H1 (cell line): ENCODE measurements at regions not wholly inside any gene's neighbourhood (a gene's known extent, or its start where the extent isn't known, plus 50 kb on each side); places are given as distances from the start of the nearest gene placed in this dataset.

Source experiments
- CTCF ChIA-PET: fragments of 300-600 bp; sonication (Branson Sonifier 250); formaldehyde crosslinking; loops from one replicate; lab custom pipeline; 2021; ENCODE audit not compliant: partially characterized antibody; lab: Charles Lee
- POLR2A ChIA-PET: fragments of 300-600 bp; sonication (Branson Sonifier 250); formaldehyde crosslinking; loops from one replicate; lab custom pipeline; 2021; ENCODE audit warnings: inconsistent platforms; ENCODE audit not compliant: partially characterized antibody; lab: Charles Lee
- DNase-seq, 2 experiments: peaks; one replicate each; pipeline versions ENCODE4 v3.0.0 to v3.0.0-alpha.2; 2010 to 2022; ENCODE audit warnings: low spot score in 2 of 2, low read depth in 1 of 2, mixed read lengths in 1 of 2
- FAIRE-seq: peaks from 2 replicates; lab custom pipeline; 2011; peaks lifted over from hg19 to GRCh38; lab: Jason Lieb, UNC
- H2AFZ ChIP-seq: 2 replicates; pipeline ENCODE4 v1.8.1; 2012; ENCODE audit warnings: low read length, inconsistent platforms
- H2AK5ac ChIP-seq: 2 replicates; pipeline ENCODE4 v1.6.1; 2013; ENCODE audit warnings: low read depth, low read length
- H2BK120ac ChIP-seq: replicated peaks from 2 replicates; pipeline ENCODE3; 2013; ENCODE audit warnings: low read depth, low read length, inconsistent platforms
- H2BK12ac ChIP-seq: 2 replicates; pipeline ENCODE4 v1.6.1; 2013; ENCODE audit warnings: low read depth, low read length
- H2BK15ac ChIP-seq: 2 replicates; pipeline ENCODE4 v1.6.1; 2013; ENCODE audit warnings: low read length
- H2BK20ac ChIP-seq: 2 replicates; pipeline ENCODE4 v1.6.1; 2013; ENCODE audit warnings: low read length
- H2BK5ac ChIP-seq: 2 replicates; pipeline ENCODE4 v1.6.1; 2013; ENCODE audit warnings: low read depth, low read length
- H3K14ac ChIP-seq: 2 replicates; pipeline ENCODE4 v1.6.1; 2013; ENCODE audit warnings: inconsistent platforms; ENCODE audit not compliant: insufficient read length
- H3K18ac ChIP-seq: 2 replicates; pipeline ENCODE4 v1.6.1; 2013; ENCODE audit warnings: low read length; ENCODE audit errors: extremely low read depth
- H3K23ac ChIP-seq: 2 replicates; pipeline ENCODE4 v1.6.1; 2013; ENCODE audit warnings: inconsistent platforms; ENCODE audit not compliant: insufficient read length
- H3K23me2 ChIP-seq: 2 replicates; pipeline ENCODE4 v1.6.1; 2013; ENCODE audit warnings: low read depth, low read length
- H3K27ac ChIP-seq: 2 replicates; pipeline ENCODE4 v1.6.1; 2011; ENCODE audit warnings: low read depth, low read length, inconsistent platforms
- H3K27me3 ChIP-seq, 4 experiments: replicated peaks in 1 of 4; 1 replicate in 1 of 4; 2 replicates in 3 of 4; pipeline versions ENCODE4 v1.6.1 to v1.8.1; 2011 to 2013; ENCODE audit warnings: low read length in 3 of 4, mild to moderate bottlenecking in 3 of 4, inconsistent platforms in 2 of 4, mixed read lengths in 2 of 4, moderate library complexity in 1 of 4; ENCODE audit not compliant: control insufficient read depth in 3 of 4, insufficient read depth in 3 of 4; ENCODE audit errors: extremely low read depth in 1 of 4
- H3K36me3 ChIP-seq, 4 experiments: 2 replicates each; pipeline versions ENCODE4 v1.6.1 to v1.8.1; 2011 to 2013; ENCODE audit warnings: mild to moderate bottlenecking in 4 of 4, low read length in 3 of 4, moderate library complexity in 2 of 4, control low read depth in 1 of 4, inconsistent platforms in 1 of 4; ENCODE audit not compliant: insufficient read depth in 4 of 4, control insufficient read depth in 2 of 4
- H3K4ac ChIP-seq: replicated peaks from 2 replicates; pipeline ENCODE3; 2013; ENCODE audit warnings: low read length, low read depth, mixed read lengths, inconsistent platforms; ENCODE audit not compliant: insufficient read length
- H3K4me1 ChIP-seq, 4 experiments: replicated peaks in 1 of 4; 1 replicate in 1 of 4; 2 replicates in 3 of 4; pipeline versions ENCODE4 v1.6.1 to v1.8.1; 2011 to 2013; ENCODE audit warnings: low read length in 3 of 4, inconsistent platforms in 2 of 4, mixed read lengths in 1 of 4; ENCODE audit not compliant: insufficient read depth in 4 of 4, control insufficient read depth in 3 of 4
- H3K4me2 ChIP-seq, 2 experiments: 2 replicates each; pipeline versions ENCODE4 v1.6.1 to v1.8.1; 2011 to 2013; ENCODE audit warnings: low read depth in 2 of 2, low read length in 2 of 2, control low read depth in 1 of 2, inconsistent platforms in 1 of 2, mild to moderate bottlenecking in 1 of 2; ENCODE audit not compliant: insufficient read depth in 1 of 2
- H3K4me3 ChIP-seq, 4 experiments: fragments of 200-600, 300-600 bp in 1 of 4; sonication (generic), shearing (Covaris generic), sonication (Bioruptor Twin) in 1 of 4; 2 replicates each; pipeline versions ENCODE4 v1.5.1 to v1.8.1; 2011 to 2016; ENCODE audit warnings: low read length in 4 of 4, low read depth in 3 of 4, control low read depth in 2 of 4, inconsistent platforms in 2 of 4, mild to moderate bottlenecking in 2 of 4, mixed read lengths in 1 of 4, moderate library complexity in 1 of 4; ENCODE audit not compliant: insufficient read depth in 2 of 4; ENCODE audit errors: extremely low read depth in 1 of 4
- H3K56ac ChIP-seq: replicated peaks from 2 replicates; pipeline ENCODE3; 2013; ENCODE audit warnings: low read depth, mild to moderate bottlenecking, mixed read lengths, low read length, inconsistent platforms; ENCODE audit not compliant: insufficient read length
- H3K79me1 ChIP-seq: 2 replicates; pipeline ENCODE4 v1.6.1; 2013; ENCODE audit warnings: low read depth, low read length, control low read depth
- H3K79me2 ChIP-seq, 2 experiments: 2 replicates each; pipeline versions ENCODE4 v1.6.1 to v1.8.1; 2012 to 2013; ENCODE audit warnings: low read length in 2 of 2, mild to moderate bottlenecking in 2 of 2, inconsistent platforms in 1 of 2; ENCODE audit not compliant: insufficient read depth in 2 of 2, control insufficient read depth in 1 of 2
- H3K9ac ChIP-seq, 4 experiments: replicated peaks in 1 of 4; 1 replicate in 1 of 4; 2 replicates in 3 of 4; pipeline versions ENCODE4 v1.6.1 to v1.8.1; 2011 to 2013; ENCODE audit warnings: low read depth in 3 of 4, low read length in 3 of 4, control low read depth in 2 of 4, mild to moderate bottlenecking in 2 of 4, moderate library complexity in 2 of 4, inconsistent platforms in 1 of 4; ENCODE audit errors: extremely low read depth in 1 of 4
- H3K9me3 ChIP-seq, 2 experiments: 2 replicates each; pipeline versions ENCODE4 v1.6.1 to v1.8.1; 2012 to 2013; ENCODE audit warnings: mild to moderate bottlenecking in 2 of 2, moderate library complexity in 2 of 2, control low read depth in 1 of 2, inconsistent platforms in 1 of 2, low read depth in 1 of 2, low read length in 1 of 2, mixed read lengths in 1 of 2; ENCODE audit not compliant: insufficient read depth in 2 of 2
- H4K20me1 ChIP-seq, 2 experiments: replicated peaks in 1 of 2; 2 replicates each; pipeline versions ENCODE3 to v1.8.1; 2011 to 2013; ENCODE audit warnings: inconsistent platforms in 2 of 2, low read length in 2 of 2, mild to moderate bottlenecking in 1 of 2; ENCODE audit not compliant: insufficient read depth in 2 of 2, control insufficient read depth in 1 of 2
- H4K5ac ChIP-seq: 2 replicates; pipeline ENCODE4 v1.6.1; 2013; ENCODE audit warnings: low read length, low read depth, mixed read lengths, inconsistent platforms; ENCODE audit not compliant: insufficient read length
- H4K8ac ChIP-seq: 2 replicates; pipeline ENCODE4 v1.8.0; 2013; ENCODE audit warnings: mild to moderate bottlenecking, moderate library complexity, low read length, inconsistent platforms; ENCODE audit not compliant: insufficient read depth; ENCODE audit errors: extremely low read depth
- H4K91ac ChIP-seq: replicated peaks from 2 replicates; pipeline ENCODE3; 2013; ENCODE audit warnings: low read length, mixed read lengths, inconsistent platforms; ENCODE audit not compliant: insufficient read length
- E2F6 ChIP-seq: IDR thresholded peaks from 2 replicates; pipeline ENCODE4 v1.6.1; 2012; ENCODE audit warnings: inconsistent platforms
- HDAC6 ChIP-seq: IDR thresholded peaks from one replicate; pipeline ENCODE4 v1.7.1; 2012; ENCODE audit warnings: low read depth, mild to moderate bottlenecking, inconsistent platforms, low read length, moderate library complexity
- RBBP5 ChIP-seq: IDR thresholded peaks from 2 replicates; pipeline ENCODE4 v1.7.1; 2012; ENCODE audit warnings: low read depth, mild to moderate bottlenecking, inconsistent platforms, low read length, moderate library complexity, borderline replicate concordance
- TBP ChIP-seq: IDR thresholded peaks from 2 replicates; pipeline ENCODE4 v1.6.1; 2011; ENCODE audit warnings: low read depth, low read length, improper control_type of control experiment
- WGBS, 2 experiments: shearing (Covaris generic) in 1 of 2; methylation state at CpG; one replicate each; pipeline versions ENCODE4 v1.1.6 to v1.1.7; 2013 to 2015; ENCODE audit warnings: low lambda C conversion rate in 2 of 2, mixed read lengths in 2 of 2, inconsistent platforms in 1 of 2, low coverage in 1 of 2, missing lambda C conversion rate in 1 of 2; ENCODE audit not compliant: insufficient replicate concordance in 2 of 2, insufficient coverage in 1 of 2, insufficient read length in 1 of 2; ENCODE audit errors: extremely low coverage in 1 of 2, missing lambda C conversion rate in 1 of 2; 5-methylcytosine and 5-hydroxymethylcytosine counted together
- TF ChIP-seq, protein P1 (sequence below): IDR thresholded peaks from 2 replicates; pipeline ENCODE4 v1.6.1; 2012; ENCODE audit warnings: inconsistent platforms
- TF ChIP-seq, protein P2 (sequence below), 3 experiments: IDR thresholded peaks; 1 replicate in 2 of 3; 2 replicates in 1 of 3; pipeline versions ENCODE4 v1.5.1 to v1.6.1; 2011; ENCODE audit warnings: low read length in 3 of 3, mild to moderate bottlenecking in 3 of 3, inconsistent platforms in 2 of 3, low read depth in 1 of 3, moderate library complexity in 1 of 3; ENCODE audit not compliant: insufficient read depth in 1 of 3; ENCODE audit errors: control extremely low read depth in 1 of 3

DNA sequence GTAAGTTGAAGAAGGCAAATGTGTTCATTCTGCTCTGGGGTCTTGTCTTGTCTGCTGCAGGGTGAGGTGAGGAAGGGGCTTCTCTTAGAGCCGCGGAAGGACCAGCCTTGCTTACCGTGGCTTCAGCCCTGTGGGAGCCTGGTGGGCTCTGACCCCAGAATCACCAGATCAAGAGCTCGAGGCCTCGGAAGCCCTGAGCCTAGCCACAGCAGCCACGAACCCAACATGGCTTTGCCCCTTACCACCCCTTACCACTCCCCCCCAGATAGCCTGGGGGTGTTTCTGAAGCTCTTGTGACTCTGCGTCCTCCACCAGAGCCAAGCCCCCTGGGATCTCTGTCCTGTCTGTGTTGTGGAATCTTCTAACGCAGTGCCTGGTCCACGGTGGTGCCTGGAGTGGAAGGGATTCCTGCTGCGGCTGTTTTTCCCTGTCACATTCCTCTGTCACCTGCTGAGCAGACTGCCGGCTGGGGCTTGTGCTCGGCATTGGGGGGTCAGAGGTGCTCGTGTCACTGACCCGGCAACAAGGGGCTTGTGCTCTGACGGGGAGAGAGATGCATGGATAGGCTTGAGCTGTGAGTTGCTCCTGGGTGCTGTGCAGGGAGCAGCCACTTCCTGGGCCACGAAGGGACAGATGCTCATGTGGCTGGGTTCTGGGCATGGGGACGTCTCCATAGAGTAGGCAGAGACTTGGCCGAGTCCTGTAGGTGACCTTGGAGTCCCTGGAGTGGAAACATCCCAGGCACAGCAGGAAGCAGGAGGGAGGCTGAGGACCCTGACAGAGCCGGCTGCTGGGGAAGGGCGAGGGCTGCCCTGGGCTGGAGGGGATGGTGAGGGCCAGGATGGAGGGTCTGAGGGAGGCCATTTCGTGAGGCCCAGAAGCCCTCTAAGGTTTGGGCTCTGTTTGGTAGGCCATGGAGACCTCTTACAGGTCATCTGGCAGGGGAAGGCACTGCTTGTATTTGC lies 316.0 kb downstream of the QKI start:
- ChIA-PET CTCF (interaction anchor here (0.6 to 2.5 kb wide), 5 partner anchors 12 to 227 kb away, joined by 3 to 5 read pairs (median 3); no protein-coding TSS in a partner anchor), POLR2A (no interaction called here)
- no peaks in the 10 kb centered on the region; a peak in 1 of 7 replicates for H3K4me1 ChIP-seq
- no peak overlapping the region for H2BK5ac ChIP-seq
- H3K23ac ChIP-seq = no peak overlapping the region
- H3K36me3 ChIP-seq = no peaks in the 10 kb centered on the region
- no peak overlapping the region for H2AK5ac ChIP-seq
- TF ChIP-seq TBP (no peak), E2F6 (no peak), RBBP5 (no peak), HDAC6 (no peak)
- TF ChIP-seq, protein P1, sequence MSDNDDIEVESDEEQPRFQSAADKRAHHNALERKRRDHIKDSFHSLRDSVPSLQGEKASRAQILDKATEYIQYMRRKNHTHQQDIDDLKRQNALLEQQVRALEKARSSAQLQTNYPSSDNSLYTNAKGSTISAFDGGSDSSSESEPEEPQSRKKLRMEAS = no peak
- TF ChIP-seq, protein P2, sequence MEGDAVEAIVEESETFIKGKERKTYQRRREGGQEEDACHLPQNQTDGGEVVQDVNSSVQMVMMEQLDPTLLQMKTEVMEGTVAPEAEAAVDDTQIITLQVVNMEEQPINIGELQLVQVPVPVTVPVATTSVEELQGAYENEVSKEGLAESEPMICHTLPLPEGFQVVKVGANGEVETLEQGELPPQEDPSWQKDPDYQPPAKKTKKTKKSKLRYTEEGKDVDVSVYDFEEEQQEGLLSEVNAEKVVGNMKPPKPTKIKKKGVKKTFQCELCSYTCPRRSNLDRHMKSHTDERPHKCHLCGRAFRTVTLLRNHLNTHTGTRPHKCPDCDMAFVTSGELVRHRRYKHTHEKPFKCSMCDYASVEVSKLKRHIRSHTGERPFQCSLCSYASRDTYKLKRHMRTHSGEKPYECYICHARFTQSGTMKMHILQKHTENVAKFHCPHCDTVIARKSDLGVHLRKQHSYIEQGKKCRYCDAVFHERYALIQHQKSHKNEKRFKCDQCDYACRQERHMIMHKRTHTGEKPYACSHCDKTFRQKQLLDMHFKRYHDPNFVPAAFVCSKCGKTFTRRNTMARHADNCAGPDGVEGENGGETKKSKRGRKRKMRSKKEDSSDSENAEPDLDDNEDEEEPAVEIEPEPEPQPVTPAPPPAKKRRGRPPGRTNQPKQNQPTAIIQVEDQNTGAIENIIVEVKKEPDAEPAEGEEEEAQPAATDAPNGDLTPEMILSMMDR (IDR thresholded peaks at IDR 0.05; ENCODE audit: control extremely low read depth in 1 of 3, insufficient read depth in 1 of 3, low read depth in 1 of 3, low read length in 3 of 3) = no peak
- no peak overlapping the region for H3K14ac ChIP-seq
- H3K27ac ChIP-seq = no peak overlapping the region
- no peaks in the 10 kb centered on the region for H3K9me3 ChIP-seq
- DNase-seq (no peak), FAIRE-seq (no peak)
- H4K8ac ChIP-seq = peak overlapping the region; percentile 18
- no peaks in the 10 kb centered on the region for H3K79me2 ChIP-seq
- H3K56ac ChIP-seq = no peak overlapping the region
- no peak overlapping the region for H3K4me3 ChIP-seq
- no peaks in the 10 kb centered on the region for H3K27me3 ChIP-seq
- no peaks in the 10 kb centered on the region for H4K20me1 ChIP-seq
- H3K4ac ChIP-seq = no peak overlapping the region
- H2AFZ ChIP-seq = no peak overlapping the region
- no peak overlapping the region for H3K18ac ChIP-seq
- H2BK15ac ChIP-seq = no peak overlapping the region
- H4K91ac ChIP-seq = no peak overlapping the region
- WGBS, 2 experiments = 93% methylated on average over 20 of the region's 21 CpGs; no CpG with 5 or more reads in 1 of the 2 experiments
- H3K23me2 ChIP-seq = no peaks in the 10 kb centered on the region
- no peaks in the 10 kb centered on the region for H3K79me1 ChIP-seq
- no peak overlapping the region for H2BK20ac ChIP-seq
- H2BK120ac ChIP-seq = no peak overlapping the region
- H3K9ac ChIP-seq = no peak overlapping the region
- no peak overlapping the region for H4K5ac ChIP-seq
- H2BK12ac ChIP-seq = no peak overlapping the region
- H3K4me2 ChIP-seq = no peak overlapping the region
